NCI-H1092 treated with DMSO at 0.1 percent for 48 hours (cell line): ENCODE measurements at regions not wholly inside any gene's neighbourhood (a gene's known extent, or its start where the extent isn't known, plus 50 kb on each side); places are given as distances from the start of the nearest gene placed in this dataset.

Experiments used
- DNase-seq: peaks from one replicate; lab custom pipeline; 2025; lab: John Stamatoyannopoulos, UW

- no peak for DNase-seq
These were observed 141.7 kb downstream of the NDUFA10 start for GRCh38 chr2:239883326-239884050.

- no peak for DNase-seq
These were observed 142.4 kb downstream of the NDUFA10 start for GRCh38 chr2:239882781-239883180.

- no peak for DNase-seq
These were observed 142.8 kb downstream of the NDUFA10 start for GRCh38 chr2:239882331-239882732.

GRCh38 chr2:239881561-239882320 is 143.4 kb downstream of the NDUFA10 start:
- no peak for DNase-seq

- no peak for DNase-seq
These were observed 144.1 kb downstream of the NDUFA10 start for GRCh38 chr2:239881031-239881471.

- no peak for DNase-seq
These were observed 144.7 kb downstream of the NDUFA10 start for GRCh38 chr2:239880396-239880795.

- no peak for DNase-seq
These were observed 145.6 kb downstream of the NDUFA10 start for GRCh38 chr2:239879423-239880084.

GRCh38 chr2:239878686-239879085 is 146.5 kb downstream of the NDUFA10 start:
- no peak for DNase-seq

- DNase-seq: no peak
These were observed 148.2 kb downstream of the NDUFA10 start for GRCh38 chr2:239876948-239877289.

- no peak for DNase-seq
These were observed 148.7 kb downstream of the NDUFA10 start for GRCh38 chr2:239876271-239876947.

GRCh38 chr2:239874636-239875356 is 150.3 kb downstream of the NDUFA10 start:
- DNase-seq: no peak

GRCh38 chr2:239873656-239874635 is 151.2 kb downstream of the NDUFA10 start:
- no peak for DNase-seq

GRCh38 chr2:239871481-239872435 is 153.4 kb downstream of the NDUFA10 start:
- no peak for DNase-seq

GRCh38 chr2:239870863-239871262 is 154.3 kb downstream of the NDUFA10 start:
- no peak for DNase-seq

- no peak for DNase-seq
These were observed 154.9 kb downstream of the NDUFA10 start for GRCh38 chr2:239870276-239870675.

- DNase-seq: no peak
These were observed 155.6 kb downstream of the NDUFA10 start for GRCh38 chr2:239869272-239870155.

GRCh38 chr2:239868556-239869181 is 156.5 kb downstream of the NDUFA10 start:
- no peak for DNase-seq

GRCh38 chr2:239866778-239867177 is 158.4 kb downstream of the NDUFA10 start:
- no peak for DNase-seq
